Stimulated activated CD8-positive, alpha-beta memory T cell treated with anti-CD3 and anti-CD28 coated beads, Interleukin-15, amount 100 ng/mL, for 4 hours (primary cell): ENCODE measurements at regions not wholly inside any gene's neighbourhood (a gene's known extent, or its start where the extent isn't known, plus 50 kb on each side); places are given as distances from the start of the nearest gene placed in this dataset.

Source experiments
- DNase-seq, 2 donors: peaks; one replicate each; pipeline ENCODE4 v3.0.0-alpha.2; 2020; ENCODE audit warnings: low read depth in 2 of 2

DNA sequence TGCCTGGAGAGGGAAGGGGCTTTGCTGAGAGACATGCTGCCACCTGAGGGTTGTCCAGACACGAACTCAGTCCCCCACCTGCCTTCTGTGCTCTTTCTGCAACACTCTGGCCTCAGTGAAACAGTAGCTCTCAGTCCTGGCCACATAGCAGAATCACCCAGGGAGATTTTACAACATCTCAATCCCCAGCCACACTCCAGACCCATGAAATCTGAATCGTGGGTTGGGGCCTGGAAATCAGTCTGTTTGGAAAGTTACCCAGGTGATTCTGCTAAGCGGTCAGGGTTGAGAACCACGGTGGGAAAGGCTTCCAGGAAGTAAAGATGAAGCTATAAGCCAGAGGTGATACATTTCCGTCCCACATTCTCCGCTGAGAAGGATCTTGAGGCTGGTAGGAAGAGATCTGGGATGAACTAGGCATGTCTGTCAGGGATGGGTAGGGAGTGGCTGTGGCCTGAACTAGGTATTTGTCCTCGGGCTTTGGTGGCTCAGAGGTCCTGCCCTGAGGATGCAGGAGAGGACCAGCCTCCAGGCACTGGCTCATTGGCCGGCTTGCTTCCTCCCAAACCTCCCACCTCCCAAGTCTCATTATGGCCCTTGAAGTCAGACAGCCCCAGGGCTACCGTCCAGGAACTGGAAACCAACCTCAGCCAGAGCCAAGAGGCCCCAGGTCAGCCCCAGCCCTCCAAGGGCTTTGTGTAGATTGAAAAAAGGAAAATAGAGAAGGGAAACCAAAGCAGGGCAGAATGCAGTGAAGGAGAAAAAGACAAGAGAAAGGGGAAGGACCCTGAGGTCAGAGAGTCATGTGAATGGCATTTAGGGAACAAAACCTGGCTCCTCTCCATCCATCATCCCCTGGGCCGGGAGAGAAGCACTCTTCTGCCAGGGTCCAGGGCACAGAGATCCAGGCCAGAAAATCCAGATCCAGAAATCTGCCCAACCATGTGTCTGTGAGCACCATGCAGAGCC is 119.6 kb downstream of the ZFP36L2 start:
- DNase-seq, result no peak

- DNase-seq, result no peak
Measured at GRCh38 chr2:43105586-43106558, 120.5 kb downstream of the ZFP36L2 start.

GRCh38 chr2:43104763-43105162 is 121.6 kb downstream of the ZFP36L2 start:
- no peak for DNase-seq

DNA sequence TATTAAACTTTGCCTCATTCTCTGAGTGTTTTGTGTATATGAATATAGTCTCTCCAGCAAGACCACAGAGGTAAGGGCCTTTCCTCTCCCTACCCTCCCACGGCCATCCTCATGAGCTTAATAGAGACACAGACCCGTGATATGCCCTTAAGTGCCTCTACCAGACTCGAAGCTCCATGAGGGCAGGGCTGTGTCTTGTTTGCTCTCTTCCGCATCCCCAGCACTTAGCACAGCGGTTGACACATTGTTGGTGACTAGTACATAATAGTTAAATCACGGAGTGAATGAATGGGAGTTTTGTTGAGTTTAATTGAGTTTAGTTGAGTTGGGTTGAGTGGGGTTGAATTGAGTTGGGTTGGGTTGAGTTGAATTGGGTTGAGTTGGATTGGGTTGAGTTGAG is 122.3 kb downstream of the ZFP36L2 start:
- DNase-seq, result no peak

DNA sequence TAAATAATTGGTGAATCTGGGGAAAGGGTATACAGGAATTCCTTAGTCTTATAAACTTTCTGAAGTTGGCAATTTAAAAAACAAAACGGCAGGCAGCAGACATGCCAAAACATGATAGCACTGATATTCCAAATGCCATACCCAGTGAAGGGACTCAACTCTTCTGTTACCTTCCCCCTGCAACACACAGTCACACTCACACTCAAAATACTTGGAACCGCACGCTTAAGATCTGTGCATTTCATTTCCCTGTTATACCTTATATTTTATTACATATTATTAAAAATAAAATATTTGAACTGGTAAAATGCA is 123.4 kb downstream of the ZFP36L2 start:
- no peak for DNase-seq

GRCh38 chr2:43102366-43103092 is 123.9 kb downstream of the ZFP36L2 start:
- no peak for DNase-seq

- no peak for DNase-seq
Measured at GRCh38 chr2:43101751-43102150, 124.7 kb downstream of the ZFP36L2 start.

DNA sequence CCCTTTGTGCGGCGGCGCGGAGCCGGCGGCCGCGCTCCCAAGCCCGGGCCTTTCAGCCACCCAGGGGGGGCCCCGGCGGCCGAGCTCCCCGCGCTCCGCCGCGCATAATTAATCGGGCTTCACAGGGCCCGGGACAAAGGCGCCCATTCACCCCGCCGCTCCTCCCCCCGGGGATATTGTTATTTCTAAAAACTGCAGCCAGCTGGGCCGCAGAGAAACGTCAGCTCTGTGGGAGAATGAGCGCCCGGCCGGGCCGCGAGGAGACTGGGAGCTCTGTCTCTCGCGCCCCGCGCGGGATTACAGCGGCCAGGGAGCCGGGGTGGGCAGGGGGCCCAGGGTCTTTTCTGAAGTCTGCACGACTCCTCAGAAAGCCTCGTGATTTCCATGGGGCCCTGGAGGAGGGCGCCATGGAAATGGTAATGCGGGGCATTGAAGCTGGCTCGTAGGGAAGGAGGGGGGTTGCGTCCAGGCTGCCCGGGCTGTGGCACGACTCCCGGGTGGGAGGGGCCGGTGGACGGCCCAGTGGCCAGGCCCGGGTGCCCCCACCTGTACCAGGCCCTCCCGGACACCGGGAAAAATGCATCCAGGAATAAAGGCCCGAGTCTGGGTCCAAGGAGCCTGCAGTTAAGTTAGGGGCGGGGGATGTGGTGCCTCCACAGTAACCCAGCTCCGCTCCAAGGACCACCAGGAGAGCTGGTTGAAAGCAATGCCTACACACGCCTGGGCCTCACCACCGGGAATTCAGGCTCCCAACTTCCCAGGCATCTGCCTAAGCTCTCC is 125.3 kb downstream of the ZFP36L2 start:
- DNase-seq, result no peak

DNA sequence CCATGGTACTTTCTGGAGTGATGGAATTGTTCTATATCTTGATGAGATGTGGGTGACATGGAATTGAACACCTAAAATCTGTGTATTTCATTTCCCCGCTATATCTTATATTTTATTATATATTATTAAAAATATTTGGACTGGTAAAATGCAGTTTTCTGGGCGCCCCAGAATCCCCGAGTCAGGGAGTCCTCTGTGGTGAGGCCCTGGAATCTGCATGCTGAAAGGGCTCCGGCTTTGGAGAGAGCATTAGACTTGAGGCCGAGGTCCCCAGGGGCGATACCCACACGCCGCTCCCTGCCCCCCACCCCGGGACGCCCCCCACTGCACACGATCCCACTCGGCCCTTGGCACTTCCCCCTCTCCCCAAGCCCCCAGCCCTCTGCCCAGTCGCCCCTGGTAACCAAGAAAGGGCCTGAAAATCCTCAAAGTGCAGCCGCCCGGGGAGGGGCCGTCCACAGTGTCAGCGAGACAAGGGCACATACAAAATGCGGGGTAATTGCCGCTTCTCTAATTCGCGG is 126.0 kb downstream of the ZFP36L2 start:
- no peak for DNase-seq

DNA sequence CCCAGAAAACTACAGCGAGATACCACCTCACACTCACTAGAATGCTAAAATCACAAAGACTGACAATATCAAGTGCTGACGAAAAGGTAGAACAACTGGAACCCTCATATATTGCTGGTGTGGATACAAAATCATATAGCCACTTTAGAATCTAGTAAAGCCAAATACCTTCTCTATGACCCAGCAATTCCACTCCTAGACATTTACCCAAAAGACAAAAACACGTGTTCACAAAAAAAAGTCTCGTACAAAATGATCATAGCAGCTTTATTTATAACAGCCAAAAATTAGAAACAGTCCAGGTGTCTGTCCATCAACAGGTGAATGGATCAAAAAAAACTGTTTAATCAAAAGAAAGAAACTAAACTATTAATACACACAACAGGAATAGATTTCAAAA is 126.6 kb downstream of the ZFP36L2 start:
- DNase-seq, result no peak

- DNase-seq, result no peak
Measured at GRCh38 chr2:43098539-43098938, 127.9 kb downstream of the ZFP36L2 start.

DNA sequence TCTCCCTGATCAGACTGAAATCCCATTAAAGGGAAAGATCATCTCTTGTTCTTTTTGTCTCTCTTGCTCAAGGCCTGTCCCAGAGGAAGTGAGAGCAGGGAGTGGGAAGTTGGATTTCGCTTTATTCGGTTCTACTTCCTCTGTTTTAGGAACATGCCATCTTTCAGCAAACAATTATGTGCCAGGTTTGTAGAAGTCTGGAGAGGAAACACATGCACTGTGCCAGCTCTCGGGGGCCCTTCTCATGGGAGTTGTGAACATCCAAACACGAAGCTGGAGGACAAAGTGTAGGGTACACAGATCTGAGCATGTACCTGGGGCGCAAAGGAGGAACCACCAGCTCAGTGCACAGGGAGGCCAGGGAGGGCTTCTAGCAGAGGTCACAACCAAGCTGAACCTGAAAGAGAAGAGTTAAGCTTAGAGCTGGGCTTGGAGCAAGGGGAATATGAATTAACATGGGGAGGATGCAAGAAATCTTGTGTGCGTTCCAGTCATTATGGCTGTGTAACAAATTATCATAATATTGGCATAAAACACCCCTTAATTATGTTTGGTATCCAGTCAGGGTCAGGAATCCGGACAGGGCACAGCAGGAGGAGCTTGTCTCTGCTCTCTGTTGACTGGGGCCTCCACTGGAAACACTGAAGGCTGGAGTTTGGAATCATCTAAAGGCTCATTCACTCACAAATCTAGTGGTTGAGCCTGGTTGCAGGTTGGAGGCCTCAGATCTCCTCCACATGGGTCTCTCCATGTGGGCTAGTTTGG is 128.6 kb downstream of the ZFP36L2 start:
- no peak for DNase-seq

DNA sequence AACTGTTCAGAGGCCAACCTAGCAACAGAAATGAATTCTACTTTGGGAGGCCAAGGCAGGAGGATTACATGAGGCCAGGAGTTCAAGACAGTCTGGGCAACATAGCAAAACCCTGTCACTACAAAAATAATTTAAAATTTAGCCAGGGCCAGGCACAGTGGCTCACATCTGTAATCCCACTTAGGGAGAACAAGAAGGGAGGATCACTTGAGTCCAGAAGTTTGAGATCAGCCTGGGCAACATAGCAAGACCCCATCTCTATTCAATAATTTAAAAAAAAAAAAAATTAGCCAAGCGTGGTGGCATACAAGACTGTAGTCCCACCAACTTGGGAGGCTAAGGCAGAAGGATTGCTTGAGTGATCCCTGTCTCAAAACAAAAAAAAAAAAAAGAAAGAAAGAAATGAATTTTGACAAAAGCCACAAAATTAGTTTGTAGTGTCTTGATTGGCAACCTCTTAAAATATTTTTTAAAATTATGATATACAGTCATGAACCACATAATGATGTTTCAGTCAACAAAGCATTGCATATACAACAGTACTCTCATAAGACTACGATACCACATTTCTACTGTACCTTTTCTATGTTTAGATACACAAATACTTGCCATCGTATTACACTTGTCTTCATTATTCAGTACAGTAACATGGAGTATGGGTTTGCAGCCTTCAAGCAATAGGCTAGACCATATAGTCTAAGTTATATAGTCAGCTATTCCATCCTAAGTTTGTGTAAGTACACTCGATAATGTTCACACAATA is 130.7 kb downstream of the ZFP36L2 start:
- DNase-seq, result no peak

DNA sequence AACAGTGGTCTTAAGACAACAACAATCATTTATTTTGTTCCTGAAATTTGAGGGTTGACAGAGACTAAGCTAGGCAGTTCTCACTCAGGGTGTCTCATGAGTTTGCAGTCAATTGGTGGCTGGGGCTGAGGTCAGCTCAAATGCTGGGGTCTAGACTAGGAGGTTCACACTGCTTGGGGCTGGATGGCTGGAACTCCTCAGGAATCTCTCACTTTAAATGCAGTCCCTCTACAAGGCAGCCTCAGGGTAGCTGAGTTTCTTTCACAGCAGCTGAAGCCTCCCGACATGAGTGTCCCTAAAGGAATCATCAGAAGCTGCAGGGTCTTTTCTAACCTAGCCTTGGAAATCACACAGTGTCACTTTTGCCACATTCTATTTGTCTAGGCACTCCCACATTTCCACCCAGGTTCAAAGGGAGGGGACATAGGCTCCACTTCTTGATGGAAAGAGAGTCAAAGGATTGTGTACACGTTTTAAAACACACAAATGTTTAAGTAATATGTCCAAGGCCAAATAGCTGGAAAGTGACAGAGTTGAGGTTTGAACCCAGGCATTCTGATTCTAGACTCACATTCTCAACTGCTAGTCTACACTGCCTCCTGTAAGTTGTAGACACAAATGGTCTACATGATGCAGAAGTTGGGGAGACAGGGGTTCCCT is 133.8 kb downstream of the ZFP36L2 start:
- no peak for DNase-seq

GRCh38 chr2:43090317-43090716 is 136.1 kb downstream of the ZFP36L2 start:
- no peak for DNase-seq

DNA sequence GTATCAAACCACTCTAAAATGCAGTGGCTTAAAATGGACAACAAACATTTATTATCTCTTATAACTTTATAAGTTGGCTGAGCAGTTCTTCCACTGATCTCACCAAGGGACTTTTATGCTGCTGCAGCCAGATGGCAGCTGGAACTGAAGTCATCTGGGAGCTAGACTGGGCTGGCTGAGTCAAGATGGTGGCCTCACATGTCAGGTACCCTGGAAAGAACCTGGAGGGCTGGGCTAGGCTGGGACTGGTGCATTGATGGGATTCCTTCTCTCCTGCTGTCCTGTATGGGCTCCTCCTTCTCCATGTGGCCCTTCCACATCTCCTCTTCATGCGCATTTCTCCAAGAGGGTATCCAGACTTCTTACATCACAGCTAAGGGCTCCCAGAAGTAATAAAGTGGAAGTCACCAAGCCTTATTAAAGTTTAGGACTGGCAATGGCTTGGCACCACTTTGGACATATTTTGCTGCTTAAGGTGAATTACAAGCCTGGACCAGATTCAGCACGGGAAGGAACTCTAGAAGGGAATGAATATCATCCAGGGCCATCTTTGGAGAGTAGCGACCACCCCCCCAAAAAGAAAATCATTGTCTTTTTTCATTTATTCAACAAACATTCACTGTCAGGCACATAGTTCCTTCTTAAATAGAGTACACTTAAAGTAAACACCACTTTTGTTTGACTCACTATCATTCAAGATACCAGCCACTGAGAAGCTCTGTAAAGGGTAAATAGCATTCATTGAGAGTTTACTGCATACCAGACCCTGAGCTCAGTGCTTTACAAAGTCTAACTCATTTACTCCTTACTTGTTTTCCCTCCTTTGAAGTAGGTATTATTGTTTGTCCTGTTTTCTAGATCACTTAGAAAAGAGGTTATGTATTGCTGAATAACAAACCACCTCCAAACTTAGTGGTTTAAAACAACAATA is 138.0 kb downstream of the ZFP36L2 start:
- DNase-seq, result no peak

DNA sequence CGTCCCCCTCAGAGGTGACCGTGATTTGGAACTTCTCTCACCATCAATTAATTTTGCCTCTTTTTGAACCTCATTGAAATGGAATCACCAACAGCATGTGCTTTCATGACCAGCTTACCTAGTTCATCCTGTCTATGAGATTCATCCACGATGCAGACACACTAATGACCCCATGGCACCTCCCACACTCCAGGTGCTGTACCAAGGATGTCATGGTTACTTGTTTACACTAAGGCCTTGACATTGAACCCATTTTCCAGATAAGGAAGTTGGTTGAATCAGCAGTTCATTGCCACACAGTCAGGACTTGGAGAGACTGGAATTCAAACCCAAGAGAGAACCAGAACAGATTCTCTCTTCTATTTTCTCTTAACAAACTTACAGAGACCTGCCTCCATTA is 139.0 kb downstream of the ZFP36L2 start:
- DNase-seq, result no peak
